GM19043 (cell line): ENCODE measurements at regions not wholly inside any gene's neighbourhood (a gene's known extent, or its start where the extent isn't known, plus 50 kb on each side); places are given as distances from the start of the nearest gene placed in this dataset.

ENCODE experiments used
- ATAC-seq: cut with Tn5 transposase; IDR thresholded peaks from one replicate; pipeline ENCODE4 v1.9.1; 2021; ENCODE audit warnings: low read depth; ENCODE audit not compliant: unreplicated experiment

- no peak for ATAC-seq
Measured at GRCh38 chr20:24789877-24790276, 159.2 kb upstream of the CST7 start.

- no peak for ATAC-seq
Measured at GRCh38 chr20:24790746-24791283, 158.3 kb upstream of the CST7 start.

- no peak for ATAC-seq
Measured at GRCh38 chr20:24791953-24792352, 157.1 kb upstream of the CST7 start.

DNA sequence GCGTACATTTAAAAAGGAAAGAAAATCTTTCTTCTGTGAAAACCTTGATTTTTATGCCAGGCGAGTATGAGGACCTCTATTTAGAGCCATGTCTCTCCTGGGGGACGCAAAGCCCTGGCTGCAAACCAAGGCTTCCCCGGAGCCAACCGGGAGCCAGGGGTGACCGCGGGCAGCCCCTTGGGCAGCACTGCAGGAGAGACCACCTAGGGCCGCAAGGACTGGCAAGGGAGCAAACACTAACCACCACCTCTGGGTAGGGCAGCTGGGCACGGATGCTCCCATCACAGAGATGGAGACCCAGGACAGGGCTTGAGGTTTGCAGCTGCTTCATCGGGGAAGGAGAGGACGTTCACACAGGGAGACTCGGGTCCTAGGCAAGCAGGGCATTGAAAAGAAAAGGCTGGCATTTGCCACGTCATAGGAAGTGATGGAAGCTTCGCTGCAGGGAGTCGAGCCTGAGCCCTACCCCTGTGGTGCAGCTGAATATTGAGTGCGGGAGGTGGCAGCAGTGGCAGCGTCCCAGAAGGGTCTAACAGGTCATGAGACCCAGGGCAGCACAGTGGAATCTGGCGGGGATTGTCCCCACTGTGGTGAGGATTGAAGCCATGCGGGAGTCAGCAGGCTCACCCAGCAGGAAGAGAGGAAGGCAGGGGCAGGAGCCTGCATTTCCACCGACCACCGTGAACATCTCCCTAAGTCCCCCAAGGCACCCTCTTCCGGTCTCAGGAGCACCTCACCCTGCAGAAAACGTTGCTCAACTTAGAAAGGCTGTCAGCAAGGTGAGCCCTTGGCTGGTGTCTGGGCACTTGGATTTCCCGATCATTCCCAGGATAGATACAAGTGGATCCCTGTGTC lies 156.2 kb upstream of the CST7 start:
- ATAC-seq, result no peak

GRCh38 chr20:24795436-24795835 lies 153.6 kb upstream of the CST7 start:
- ATAC-seq, result no peak

- ATAC-seq, result no peak
Measured at GRCh38 chr20:24796236-24796635, 152.8 kb upstream of the CST7 start.

GRCh38 chr20:24797113-24797512 lies 152.0 kb upstream of the CST7 start:
- no peak for ATAC-seq

- ATAC-seq, result no peak
Measured at GRCh38 chr20:24797745-24798655, 151.1 kb upstream of the CST7 start.

DNA sequence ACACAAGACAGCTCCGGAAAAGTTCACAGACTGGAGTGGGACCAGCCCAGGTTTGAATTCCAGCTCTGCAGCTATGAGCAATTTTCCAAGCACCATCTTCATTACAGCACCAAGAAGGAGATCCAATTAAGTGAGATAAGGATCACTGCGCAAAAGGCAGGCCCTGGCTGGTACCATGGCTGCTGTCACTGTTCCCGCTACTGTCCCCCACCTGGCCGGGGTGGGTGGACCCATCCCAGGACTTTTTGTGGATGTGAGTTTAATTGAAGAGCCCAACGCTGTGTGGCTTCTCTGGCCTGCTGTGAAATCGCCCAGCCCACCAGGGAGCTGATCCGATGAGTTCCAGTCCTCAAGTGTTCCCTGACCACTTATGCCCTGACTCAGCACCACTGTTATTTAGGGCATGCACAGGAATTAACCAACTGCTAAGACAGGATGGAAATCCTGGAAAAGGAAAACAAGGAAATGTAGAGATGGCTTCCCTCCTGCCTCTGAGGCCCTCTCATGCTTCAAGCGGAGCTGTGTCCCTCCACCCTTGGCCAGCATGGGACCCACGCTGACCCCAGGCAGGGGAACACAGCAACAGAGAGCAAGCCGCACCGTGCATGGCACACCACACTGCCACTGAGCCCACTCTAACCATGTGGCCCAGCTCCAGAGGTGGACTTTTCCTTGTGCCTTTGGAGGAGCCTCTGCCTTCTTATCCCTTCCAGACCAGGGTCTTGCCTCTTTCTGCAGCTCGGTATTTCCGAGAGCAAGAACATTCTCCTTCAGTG lies 150.0 kb upstream of the CST7 start:
- ATAC-seq, result no peak

- ATAC-seq, result no peak
Measured at GRCh38 chr20:24799971-24800580, 149.0 kb upstream of the CST7 start.

DNA sequence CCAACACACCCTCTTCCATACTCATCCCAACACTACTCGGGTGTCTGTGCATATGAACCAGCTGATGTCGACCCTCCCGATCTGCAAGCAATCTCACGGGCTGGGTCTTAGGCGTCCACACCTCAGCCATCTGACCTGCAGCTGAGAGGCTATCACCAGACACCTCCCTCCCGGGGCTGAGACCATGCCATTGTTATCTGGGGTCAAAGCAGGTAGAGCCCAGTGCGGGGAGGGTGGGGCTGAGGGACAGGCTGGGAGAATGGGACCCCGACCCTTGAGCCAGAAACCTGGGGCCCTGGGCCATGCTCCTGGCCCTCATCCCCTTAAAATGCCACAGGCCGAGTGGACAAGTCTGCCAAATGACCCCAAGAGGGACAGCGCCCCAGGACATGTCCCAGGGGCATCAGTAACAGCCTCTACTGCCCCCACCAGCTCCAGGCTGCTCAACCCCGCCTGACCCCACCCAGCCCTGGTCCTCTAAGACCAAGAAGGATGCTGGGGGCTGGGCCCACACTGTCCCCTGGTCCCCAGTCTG lies 146.7 kb upstream of the CST7 start:
- no peak for ATAC-seq

- ATAC-seq, result no peak
Measured at GRCh38 chr20:24804481-24805206, 144.4 kb upstream of the CST7 start.

- no peak for ATAC-seq
Measured at GRCh38 chr20:24805456-24806238, 143.4 kb upstream of the CST7 start.

DNA sequence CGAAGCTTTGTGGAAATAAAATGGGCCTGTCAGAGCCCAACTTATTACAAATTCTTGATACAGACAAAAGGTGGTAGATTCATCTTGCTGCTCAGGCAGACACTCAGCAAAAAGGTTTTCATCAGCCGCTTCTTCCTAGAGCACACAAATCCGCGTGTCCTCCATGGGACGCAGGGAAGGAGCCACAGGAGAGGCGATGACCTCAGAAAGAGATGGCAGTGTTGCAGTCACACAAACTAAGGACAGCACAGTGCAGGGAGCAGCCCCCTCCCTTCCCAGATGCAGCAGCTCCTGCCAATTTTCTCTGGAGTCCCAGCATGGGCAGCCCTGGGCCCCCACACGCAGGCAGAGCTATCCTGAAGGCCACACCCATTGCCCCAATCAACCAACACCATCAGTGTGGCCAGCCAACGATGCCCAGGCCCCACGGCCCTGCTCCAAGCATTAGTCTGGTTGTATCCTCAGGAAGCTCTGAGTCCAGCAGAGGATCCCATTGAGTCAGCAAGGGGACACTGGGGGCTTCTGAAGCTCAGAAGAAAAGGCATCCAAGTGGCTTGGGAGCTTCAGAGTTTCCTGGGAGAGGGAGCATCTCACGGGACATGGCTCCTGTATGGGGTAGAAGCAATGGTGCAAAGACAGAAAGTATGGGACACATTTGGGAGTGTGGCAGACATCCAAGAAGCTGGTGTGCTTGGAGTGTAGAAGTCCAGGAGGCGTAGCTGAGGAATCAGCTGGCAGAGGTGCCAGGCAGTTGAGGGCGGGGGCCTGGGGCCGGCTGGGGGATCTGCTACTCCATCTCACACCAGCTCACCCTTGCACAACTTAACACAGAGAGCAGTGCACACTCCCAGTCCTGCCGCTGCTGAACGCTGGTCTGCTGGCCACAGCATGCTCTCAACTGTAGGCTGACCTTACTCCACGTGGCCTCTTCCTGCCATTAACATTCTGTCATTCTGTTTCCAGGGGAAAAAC lies 142.1 kb upstream of the CST7 start:
- ATAC-seq, result no peak

- ATAC-seq, result no peak
Measured at GRCh38 chr20:24808616-24809015, 140.5 kb upstream of the CST7 start.

- ATAC-seq, result no peak
Measured at GRCh38 chr20:24809606-24810005, 139.5 kb upstream of the CST7 start.

- no peak for ATAC-seq
Measured at GRCh38 chr20:24810676-24811407, 138.2 kb upstream of the CST7 start.
